ENCODE measurements at regions not wholly inside any gene's neighbourhood (a gene's known extent, or its start where the extent isn't known, plus 50 kb on each side); places are given as distances from the start of the nearest gene placed in this dataset.

- TF ChIP-seq GABPA (IDR thresholded peaks at IDR 0.05; ENCODE audit: low read depth) (no peak), CTCF (IDR thresholded peaks at IDR 0.05; ENCODE audit: insufficient read depth, low read length) (no peak), REST (IDR thresholded peaks at IDR 0.05; ENCODE audit: insufficient replicate concordance, low read depth) (no peak), POLR2AphosphoS5 (IDR thresholded peaks at IDR 0.05; ENCODE audit: low read depth) (no peak), SPI1 (IDR thresholded peaks at IDR 0.05; ENCODE audit: borderline replicate concordance, low read depth) (no peak)
Observed at GRCh38 chr3:194246709-194247349, 104.3 kb downstream of the CPN2 start.

Data from HL-60 (cell line).